ENCODE measurements at regions not wholly inside any gene's neighbourhood (a gene's known extent, or its start where the extent isn't known, plus 50 kb on each side); places are given as distances from the start of the nearest gene placed in this dataset.
A peak's percentile ranks its signal among the peaks of the same experiment; 100 is the strongest.

GRCh38 chr6:166770216-166771116 lies 143.4 kb upstream of the RPS6KA2 start:
- DNase-seq: no peak

GRCh38 chr6:166769648-166770047 lies 142.6 kb upstream of the RPS6KA2 start:
- no peak for DNase-seq

- DNase-seq: no peak
Observed at GRCh38 chr6:166768761-166769160, 141.7 kb upstream of the RPS6KA2 start.

GRCh38 chr6:166767230-166767629 lies 140.2 kb upstream of the RPS6KA2 start:
- DNase-seq: no peak

DNA sequence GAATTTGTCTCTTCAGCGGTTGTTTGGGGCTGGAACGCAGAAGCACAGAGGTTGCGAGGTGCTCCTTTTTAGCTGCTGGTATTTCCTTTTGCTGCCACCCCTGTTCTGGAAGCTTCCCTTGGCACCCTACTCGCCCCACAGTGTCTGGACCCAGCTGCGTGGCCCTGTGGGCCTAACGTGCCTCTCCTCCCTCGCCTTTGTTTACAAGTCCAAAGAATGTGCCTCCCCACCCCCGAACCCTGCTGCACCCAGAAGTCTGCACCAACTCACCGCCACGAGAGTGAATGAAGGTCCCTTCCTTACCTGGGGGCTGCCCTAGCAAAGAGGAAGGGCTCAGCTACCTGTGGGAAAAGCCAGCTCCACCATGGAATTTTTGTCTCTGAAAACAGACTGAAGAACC lies 139.7 kb upstream of the RPS6KA2 start:
- no peak for DNase-seq

GRCh38 chr6:166765234-166765541 lies 138.1 kb upstream of the RPS6KA2 start:
- DNase-seq: no peak

- no peak for DNase-seq
Observed at GRCh38 chr6:166764473-166765233, 137.6 kb upstream of the RPS6KA2 start.

DNA sequence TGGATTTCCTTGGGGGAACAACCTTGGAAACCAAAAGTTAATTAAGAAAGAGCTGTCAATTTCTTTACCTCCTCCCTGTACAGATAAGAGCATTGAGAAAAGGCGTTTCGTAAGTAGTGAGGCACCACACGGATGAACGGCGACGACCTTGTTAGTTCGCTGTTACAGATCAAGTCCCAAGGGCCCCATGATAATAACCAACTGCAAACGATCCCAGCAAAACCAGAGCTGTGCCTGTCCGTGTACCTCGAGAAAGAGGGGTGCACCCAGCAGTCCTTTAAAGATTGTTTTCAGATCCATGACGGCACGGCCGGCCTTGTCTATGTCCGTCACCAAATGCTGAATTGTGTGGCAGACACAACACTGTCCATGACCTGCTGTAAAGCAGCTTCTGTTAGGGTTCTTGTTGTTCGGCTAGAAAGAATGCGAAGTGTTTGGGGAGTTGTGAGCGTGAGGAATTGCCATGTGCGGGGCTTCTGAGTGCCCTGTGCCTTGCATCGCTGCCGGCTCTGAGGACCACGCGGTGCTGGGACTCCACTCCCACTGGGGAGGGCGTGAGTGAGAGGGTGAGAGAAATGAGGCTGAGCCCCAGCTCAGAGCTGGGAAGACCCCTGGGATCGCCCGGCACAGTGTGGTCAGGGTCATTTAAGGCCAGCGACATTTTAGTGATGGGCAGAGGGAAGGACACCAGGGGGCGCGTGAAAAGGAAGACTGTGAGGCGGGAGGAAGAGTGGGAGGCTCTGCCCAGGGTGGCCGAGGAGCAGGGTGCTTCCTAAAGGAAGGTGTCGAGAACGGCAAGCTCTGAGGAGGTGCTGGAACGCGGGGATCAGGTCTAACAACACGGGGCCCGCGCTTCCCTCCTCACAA lies 136.8 kb upstream of the RPS6KA2 start:
- DNase-seq: no peak

DNA sequence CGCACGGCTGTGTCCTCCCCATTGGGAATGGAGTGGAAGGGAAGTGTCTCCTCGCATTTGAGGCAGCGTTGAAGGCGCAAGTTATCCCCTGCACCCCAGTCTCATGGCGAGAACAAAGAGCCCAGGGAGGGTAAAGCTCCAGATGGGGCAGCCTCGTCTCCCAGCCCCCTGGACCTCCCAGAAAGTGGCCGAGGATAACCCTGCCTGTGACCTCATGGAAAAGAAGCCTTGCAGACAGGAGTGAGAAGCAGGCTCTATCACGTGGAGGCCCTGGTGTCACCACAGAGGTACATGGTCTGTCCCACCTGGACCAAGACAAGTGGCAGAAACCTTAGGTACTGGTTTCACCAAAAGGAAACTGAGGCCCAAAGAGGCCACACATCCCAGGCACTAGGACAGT lies 134.8 kb upstream of the RPS6KA2 start:
- no peak for DNase-seq

- DNase-seq: no peak
Observed at GRCh38 chr6:166760288-166760687, 133.2 kb upstream of the RPS6KA2 start.

- no peak for DNase-seq
Observed at GRCh38 chr6:166758136-166758704, 131.2 kb upstream of the RPS6KA2 start.

- peak; percentile 32 for DNase-seq
Observed at GRCh38 chr6:166757232-166758135, 130.4 kb upstream of the RPS6KA2 start.

DNA sequence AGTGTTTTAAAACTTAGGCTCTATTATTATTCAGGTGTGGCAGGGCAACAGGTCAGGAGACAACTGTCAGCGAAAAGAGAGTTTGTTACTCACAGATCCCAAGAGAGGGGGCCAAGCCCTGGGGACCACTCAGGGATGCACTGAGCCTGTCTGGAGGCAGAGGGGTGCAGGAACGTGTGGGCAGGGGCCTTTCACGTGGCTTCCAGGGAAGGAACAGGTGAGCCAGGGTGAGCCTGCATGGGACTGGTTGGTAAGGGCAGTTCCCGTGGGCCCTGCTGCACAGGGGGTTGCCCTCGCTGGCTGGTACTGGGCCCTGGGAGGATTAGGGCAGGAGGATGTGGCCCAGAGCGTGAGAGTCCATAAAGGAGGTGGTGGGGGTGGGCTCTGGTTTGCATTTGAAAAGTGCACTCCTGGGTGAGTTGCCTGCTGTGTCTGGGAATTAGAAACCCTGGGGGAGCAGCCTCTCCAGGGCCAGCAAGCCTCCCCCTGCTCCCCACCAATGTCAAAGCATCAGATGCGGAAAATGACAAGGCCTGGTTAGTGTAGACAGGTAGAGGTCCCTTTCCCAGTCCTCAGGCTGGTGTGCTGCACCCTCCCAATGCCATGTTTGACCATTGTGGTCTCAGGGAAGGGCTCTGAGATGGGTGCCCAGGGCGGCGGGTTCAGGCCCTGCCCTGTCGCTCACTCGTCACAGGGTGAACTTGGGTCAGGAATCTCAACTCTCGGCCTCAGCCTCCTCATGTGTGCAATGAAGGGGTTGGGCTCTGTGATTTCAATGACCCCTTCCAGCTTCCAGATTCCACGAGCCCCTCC lies 127.4 kb upstream of the RPS6KA2 start:
- DNase-seq: no peak

DNA sequence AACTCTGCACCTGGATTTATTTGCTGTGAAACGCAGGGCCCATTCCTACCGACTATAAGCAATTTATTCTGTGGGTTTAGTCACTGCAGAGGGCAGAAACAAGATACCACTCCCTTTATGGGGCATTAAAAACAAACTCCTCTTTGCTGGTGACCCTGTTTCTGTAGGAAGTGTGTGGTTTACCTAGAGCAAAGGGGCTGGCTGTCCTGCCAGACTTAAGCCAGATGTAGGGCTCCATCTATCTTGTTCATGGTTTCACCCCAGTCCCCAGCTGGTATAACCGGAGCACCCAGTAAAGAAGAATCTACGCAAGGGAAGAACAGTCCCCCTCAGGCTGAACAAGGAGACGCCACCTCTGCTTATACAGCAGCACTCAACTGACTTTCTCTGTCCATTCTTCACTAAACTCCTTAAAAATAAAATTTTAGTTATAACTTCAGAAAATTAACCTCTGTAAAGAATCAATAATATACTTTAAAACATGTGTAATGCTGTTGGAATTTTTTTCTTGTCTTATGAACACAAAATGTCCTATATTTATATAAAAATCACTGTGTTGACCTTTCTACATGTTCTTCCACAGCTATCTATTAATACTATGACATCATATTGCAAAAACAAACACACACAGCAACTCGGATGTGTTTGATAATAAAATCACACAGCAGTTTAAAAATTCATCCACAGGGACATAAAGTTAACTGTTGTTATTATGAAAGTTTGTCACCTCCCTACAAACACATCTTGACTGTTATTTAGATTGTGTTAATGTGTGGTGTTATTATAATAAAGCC lies 126.1 kb upstream of the RPS6KA2 start:
- no peak for DNase-seq

DNA sequence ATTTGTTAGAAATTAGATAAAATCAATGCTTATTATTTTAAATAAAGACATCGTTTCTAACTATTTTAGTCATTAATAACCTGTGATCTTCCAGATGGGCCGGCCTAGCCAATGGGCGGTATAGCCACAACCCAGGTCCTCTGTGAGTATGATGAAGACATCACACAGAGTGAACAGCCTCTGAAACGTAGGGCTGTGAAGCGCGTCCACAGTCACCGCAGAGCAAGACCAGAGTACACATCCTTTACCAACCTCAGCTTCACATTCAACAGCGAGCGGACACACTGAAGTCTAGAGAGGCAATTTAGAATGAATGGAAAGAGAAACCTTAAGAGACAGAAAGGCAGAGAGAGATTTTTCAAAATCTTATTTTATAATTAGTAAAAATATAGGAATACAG lies 125.0 kb upstream of the RPS6KA2 start:
- DNase-seq: no peak

- no peak for DNase-seq
Observed at GRCh38 chr6:166751051-166751595, 124.1 kb upstream of the RPS6KA2 start.

DNA sequence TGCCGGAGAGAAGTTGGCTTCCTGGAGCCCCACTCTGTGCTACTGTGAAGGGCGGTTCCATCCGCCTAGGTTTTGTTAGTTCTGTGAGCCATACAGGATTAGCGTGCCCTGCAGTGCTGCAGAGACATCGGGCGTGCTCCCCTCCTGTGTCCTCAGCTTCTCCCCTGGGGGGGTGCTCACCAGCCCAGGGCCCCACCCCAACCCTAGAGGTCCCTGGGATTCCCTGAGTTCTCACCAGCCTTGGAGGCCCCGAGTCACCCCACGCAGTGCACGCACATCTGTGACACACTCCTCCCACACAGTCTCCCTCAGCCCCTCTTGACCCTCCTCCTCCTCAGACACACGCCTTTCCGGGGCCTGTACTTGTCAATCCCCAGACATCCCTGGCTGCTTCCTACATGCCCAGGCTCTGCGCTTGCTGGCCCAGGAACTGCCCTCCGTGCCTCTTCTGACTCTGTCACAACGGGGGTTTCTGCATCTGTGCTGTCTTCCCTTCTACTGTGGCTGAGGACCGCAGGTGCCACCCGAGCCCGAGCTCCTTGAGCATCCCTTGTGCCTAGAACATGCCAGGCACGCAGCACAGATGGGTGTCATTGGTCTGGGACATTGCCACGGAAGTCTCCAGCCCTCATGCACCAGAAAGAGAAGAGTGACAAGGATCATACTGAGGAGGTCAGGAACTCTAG lies 123.2 kb upstream of the RPS6KA2 start:
- no peak for DNase-seq

- DNase-seq: no peak
Observed at GRCh38 chr6:166749666-166750065, 122.6 kb upstream of the RPS6KA2 start.
